Activated gamma-delta T cell (primary cell): ENCODE measurements at regions not wholly inside any gene's neighbourhood (a gene's known extent, or its start where the extent isn't known, plus 50 kb on each side); places are given as distances from the start of the nearest gene placed in this dataset.

ENCODE experiments used
- DNase-seq: peaks from one replicate; lab custom pipeline; 2025; lab: John Stamatoyannopoulos, UW

DNA sequence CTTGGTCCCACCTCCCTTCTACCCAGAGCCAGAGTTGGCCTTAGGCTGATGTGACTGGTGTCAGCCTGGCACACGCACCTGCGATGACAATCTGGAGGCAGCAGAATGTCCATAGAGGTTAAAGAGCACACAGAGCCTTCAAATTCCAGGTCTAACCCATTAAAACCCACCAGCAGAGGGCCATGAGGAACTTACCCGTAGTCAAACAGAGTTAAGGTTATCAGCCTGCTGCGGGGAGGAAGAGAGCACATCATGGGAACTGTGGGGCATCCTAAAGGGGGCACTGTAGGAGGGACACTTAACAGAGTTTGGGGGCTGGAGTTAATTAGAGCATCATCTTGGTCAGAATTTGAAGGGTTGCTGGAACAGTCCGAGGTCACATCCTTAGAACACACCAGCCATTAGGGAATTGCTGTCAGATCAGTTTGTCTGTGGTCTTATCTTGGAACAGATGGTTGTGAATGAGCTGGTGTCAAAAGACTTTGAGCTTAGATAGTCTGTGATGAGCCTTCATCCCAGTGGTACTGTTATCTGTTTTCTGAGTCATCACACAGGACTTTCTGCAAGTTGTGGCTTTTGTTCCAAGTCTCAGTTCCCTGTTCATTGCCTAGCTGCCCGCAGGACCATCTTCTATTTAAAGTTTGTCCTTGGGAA lies 248.6 kb downstream of the LOXHD1 start:
- DNase-seq, result no peak

DNA sequence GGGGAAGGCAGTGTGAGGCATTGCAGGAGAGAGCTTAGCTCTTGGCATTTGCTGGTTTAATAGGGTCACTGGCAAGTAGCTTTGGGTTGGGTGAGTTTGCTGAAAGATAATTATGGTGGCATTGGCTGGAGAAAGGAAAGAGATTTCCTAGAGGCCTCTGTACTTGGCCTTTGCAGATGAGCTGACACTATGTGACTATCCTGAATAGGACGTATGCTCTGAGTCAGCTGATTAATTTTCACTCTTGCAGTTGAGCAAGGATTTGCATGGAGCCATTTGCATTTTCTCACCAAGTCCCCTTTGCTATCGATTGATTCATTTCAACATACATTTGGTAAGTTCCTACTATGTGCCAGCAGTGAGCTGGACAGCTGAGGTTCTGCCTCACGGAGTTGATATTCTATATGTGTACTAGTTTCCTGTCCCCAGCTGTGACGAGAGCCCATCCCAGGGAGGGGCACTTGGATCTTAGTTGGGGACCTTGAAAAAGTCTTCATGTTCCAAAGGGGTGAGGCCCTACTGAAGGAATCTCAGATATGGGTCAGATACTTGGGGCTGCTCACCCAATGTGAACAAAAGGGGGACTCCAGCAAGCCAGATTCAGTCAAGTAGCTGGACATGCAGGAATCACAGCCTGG lies 245.7 kb downstream of the LOXHD1 start:
- no peak for DNase-seq

- no peak for DNase-seq
These were observed 244.9 kb downstream of the LOXHD1 start for GRCh38 chr18:46411867-46412690.

DNA sequence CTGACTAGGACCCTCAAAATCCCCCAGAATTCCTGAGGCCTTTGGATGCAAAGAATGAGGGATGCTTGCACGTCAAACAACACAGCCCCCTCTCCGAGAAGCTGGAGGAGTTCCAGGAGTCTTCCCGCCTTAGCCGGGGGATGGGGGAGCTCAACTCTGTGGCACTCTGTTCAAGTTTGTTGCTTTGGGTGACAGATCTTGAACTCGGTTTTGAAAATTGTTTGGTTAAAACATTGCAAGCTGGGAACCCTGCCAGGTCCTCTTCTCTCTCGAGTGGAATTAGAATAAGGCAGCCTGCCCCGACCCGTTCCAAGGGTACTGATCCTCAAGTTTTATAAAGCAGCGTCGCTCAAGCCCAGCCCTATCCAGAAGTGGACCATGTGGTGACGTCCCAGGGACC lies 244.1 kb downstream of the LOXHD1 start:
- DNase-seq, result no peak

GRCh38 chr18:46413684-46414083 lies 243.3 kb downstream of the LOXHD1 start:
- no peak for DNase-seq

GRCh38 chr18:46414863-46415262 lies 242.2 kb downstream of the LOXHD1 start:
- no peak for DNase-seq

GRCh38 chr18:46415532-46416252 lies 241.3 kb downstream of the LOXHD1 start:
- no peak for DNase-seq

DNA sequence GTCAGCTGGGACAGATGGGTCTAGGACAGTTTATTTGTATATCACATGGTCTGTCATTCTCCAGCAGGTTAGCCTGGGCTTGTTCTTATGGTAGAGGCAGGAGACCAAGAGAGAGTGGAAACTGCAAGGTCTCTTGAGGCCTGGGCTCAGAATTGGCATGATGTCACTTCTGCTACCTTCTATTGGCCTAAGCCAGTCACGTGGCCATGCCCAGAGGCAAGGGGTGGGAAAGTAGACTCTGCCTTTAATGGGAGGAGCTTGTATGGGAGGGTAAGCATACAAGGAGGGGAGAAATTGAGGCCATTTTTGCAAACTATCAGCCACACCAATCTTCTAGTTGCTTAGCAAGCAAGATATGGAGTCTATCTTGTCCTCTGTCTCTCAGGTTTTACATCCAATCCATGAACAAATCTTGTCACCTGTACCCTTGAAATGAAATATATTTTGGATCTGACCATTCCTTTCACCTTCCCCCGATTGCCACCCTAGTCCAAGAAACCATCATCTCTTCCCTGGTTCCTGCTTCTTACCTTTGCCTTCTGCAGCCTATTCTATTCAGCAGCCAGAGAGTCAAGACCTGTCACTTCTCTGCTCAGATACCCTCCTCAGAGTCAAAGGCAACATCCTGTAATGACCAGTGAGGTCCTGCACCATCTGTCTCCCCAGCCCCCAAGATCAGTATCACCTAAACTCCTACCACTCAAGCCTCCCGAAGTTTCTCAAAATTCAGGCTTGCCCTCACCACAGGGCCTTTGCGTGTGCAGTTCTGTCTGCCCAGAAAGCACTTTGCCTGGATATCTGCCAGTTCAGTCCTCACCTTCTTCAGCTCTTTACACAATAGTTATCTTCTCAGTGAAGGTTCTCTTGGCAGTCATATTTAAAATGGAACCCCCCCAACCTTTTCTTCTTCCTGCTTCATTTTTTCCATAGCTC lies 240.0 kb downstream of the LOXHD1 start:
- no peak for DNase-seq

DNA sequence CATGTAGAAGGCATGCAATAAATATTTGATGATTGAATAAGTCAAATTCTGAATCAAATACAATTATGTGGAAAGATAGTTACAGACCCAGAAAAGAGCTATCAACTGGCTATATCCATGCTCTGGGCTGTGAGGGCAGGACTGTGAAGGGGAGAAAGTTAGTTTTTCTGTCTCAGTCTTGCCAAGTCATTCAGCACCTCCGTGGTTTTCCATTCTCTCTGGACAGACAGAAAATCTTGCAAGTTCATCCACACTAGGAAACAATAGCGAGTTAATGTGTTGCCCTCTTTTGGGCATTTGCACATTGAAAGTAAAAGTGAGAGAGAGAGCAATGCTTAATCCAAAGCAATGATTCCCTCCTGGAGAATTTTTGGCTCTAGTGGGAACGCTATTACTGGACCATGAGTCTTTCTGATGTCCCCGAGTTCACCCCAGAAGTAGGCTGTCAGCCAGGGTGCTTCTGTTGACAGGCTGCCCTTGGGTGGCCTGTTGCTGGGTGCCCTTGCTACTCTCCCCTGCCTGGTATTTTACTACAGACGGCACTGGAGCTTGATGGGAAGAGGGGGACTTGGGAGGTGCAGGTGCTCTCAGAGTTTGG lies 238.3 kb downstream of the LOXHD1 start:
- DNase-seq, result no peak

DNA sequence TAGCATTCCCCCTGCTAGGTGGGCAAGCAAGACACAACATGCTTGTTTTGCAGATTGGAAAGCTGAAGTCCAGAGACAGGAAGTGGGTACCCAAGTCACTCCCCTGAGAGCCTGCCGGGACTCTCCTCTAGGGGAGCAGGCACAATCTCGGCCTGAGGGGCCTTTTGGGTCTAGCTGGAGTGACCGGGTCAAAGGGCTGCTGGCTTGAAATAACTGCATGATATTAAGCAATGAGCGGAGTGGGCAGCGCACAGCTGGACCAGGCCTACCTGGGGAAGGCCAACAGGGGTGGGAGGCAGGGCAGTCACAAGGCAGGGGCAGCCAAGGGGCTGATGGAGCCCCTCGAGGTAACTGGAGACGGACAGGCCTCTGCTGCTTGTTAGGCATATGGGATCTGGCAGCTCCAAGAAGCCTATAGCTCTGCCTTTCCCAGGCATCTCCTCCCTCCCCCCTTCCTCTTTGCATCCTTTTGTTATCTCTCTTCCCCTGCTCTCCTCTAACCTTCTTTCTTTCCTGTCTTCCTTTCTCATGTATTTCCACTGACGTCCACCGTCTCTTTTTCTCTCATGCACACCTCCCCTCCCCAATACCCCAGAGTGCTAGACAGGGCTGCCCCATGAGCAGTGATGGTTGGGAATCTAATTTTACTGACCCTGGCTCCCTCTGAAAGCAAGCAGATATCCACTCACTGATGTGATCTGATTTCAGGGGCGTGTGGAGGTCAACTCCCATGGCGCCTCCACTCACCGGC lies 237.5 kb downstream of the LOXHD1 start:
- no peak for DNase-seq

GRCh38 chr18:46421973-46422551 lies 235.0 kb downstream of the LOXHD1 start:
- no peak for DNase-seq

GRCh38 chr18:46422552-46423055 lies 234.4 kb downstream of the LOXHD1 start:
- DNase-seq, result no peak

- no peak for DNase-seq
These were observed 233.7 kb downstream of the LOXHD1 start for GRCh38 chr18:46423226-46423805.

DNA sequence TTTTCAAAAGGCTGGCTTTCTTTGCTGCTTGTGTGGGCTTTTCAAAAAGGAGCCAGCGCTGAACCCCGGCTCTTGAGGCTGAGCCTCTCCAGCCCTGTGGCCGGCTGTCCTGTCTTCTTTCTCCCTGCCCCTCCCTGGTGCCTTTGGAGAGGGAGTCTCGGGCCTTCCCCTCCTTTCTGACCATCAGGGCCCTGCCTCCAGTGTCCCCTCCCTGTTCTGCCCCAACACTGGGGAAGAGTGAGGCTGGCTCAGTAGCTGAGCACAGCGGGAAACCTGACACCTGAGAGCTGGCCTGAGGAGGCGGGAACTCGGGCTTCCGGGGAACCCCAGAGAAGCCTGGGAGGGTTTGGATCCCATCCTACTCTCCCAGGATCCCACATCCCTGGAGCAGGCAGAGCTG lies 232.1 kb downstream of the LOXHD1 start:
- no peak for DNase-seq

- no peak for DNase-seq
These were observed 231.5 kb downstream of the LOXHD1 start for GRCh38 chr18:46425511-46425910.

DNA sequence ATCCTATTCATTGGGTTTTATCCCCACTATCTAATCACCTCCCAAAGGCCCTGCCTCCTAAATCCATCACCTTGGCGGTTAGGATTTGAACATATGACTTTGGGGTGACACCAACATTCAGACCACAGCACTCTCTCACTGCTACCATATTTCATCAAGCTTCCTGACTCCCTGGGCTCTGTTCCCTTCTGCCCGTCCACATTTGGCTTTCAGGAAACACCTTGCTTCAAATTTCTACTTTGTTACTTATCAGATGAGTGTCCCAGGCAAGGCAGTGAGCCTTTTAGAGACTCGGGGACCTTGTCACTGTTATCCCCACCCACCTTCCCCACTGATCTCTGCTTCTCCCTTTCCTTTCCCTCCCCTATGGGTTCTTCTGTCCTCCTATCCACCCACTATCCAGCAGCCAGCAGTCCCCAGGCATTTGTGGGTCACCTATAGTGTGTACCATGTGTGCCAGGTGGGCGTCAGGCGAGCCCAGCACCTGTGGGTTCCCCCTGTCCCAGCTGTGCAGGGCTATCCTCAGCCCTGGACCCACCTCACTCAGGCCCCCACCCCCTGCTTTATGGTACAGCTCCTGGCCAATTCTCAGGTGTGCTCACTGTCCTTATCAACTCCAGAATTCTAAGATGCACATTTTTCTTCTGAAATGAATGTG lies 230.9 kb downstream of the LOXHD1 start:
- DNase-seq, result no peak

GRCh38 chr18:46426679-46427047 lies 230.4 kb downstream of the LOXHD1 start:
- DNase-seq, result no peak
